Endothelial cell of umbilical vein (primary cell): ENCODE measurements at regions not wholly inside any gene's neighbourhood (a gene's known extent, or its start where the extent isn't known, plus 50 kb on each side); places are given as distances from the start of the nearest gene placed in this dataset.

Experiments
- BruUV-seq: library from RNA; stranded (reverse); fragments of 400-500 nt; replicated peaks from 2 replicates; lab custom pipeline; 2021; lab: Mats Ljungman, UMichigan
- CTCF ChIA-PET: fragments of 300-600, 350-600 bp; sonication (Branson Sonifier 250); formaldehyde crosslinking; loops from one replicate; lab custom pipeline; 2021; ENCODE audit warnings: antibody characterized with exemption, inconsistent platforms; lab: Charles Lee
- POLR2A ChIA-PET: fragments of 300-600, 350-600 bp; sonication (Branson Sonifier 250); formaldehyde crosslinking; loops from one replicate; lab custom pipeline; 2021; ENCODE audit warnings: antibody characterized with exemption, inconsistent platforms; lab: Charles Lee
- DNase-seq: peaks from one replicate; pipeline ENCODE4 v3.0.0-alpha.2; 2011; ENCODE audit warnings: low read depth, low spot score
- FAIRE-seq: peaks from 2 replicates; lab custom pipeline; 2011; peaks lifted over from hg19 to GRCh38; lab: Jason Lieb, UNC
- H2AFZ ChIP-seq: 2 replicates; pipeline ENCODE4 v1.6.0; 2012; ENCODE audit warnings: low read depth, low read length, control low read depth, inconsistent platforms
- H3K27ac ChIP-seq: 2 replicates; pipeline ENCODE4 v1.5.1; 2011; ENCODE audit warnings: low read depth, mild to moderate bottlenecking, control low read depth, low read length, moderate library complexity; ENCODE audit not compliant: insufficient read depth
- H3K27me3 ChIP-seq, 2 experiments: 2 replicates each; pipeline versions ENCODE4 v1.6.0 to v1.6.1; 2011; ENCODE audit warnings: low read length in 2 of 2, mixed read lengths in 1 of 2; ENCODE audit not compliant: control insufficient read depth in 2 of 2, insufficient read depth in 2 of 2
- H3K36me3 ChIP-seq, 2 experiments: 2 replicates in 1 of 2; 3 replicates in 1 of 2; pipeline ENCODE4 v1.5.1; 2011; ENCODE audit warnings: low read length in 2 of 2, mild to moderate bottlenecking in 1 of 2, moderate library complexity in 1 of 2; ENCODE audit not compliant: control insufficient read depth in 2 of 2, insufficient read depth in 2 of 2; ENCODE audit errors: extremely low read depth in 1 of 2
- H3K4me1 ChIP-seq: 3 replicates; pipeline ENCODE4 v1.5.1; 2011; ENCODE audit warnings: mild to moderate bottlenecking, low read length; ENCODE audit not compliant: control insufficient read depth, insufficient read depth; ENCODE audit errors: extremely low read depth
- H3K4me2 ChIP-seq: 2 replicates; pipeline ENCODE4 v1.6.1; 2011; ENCODE audit warnings: low read length, control low read depth, mixed read lengths; ENCODE audit not compliant: insufficient read depth
- H3K4me3 ChIP-seq, 3 experiments: fragments of 200-600 bp in 1 of 3; sonication (generic), shearing (Covaris generic) in 1 of 3; replicated peaks in 1 of 3; 2 replicates each; pipeline ENCODE4 v1.5.1; 2011 to 2016; ENCODE audit warnings: control low read depth in 3 of 3, low read length in 3 of 3, mild to moderate bottlenecking in 2 of 3, inconsistent platforms in 1 of 3, low read depth in 1 of 3, moderate library complexity in 1 of 3; ENCODE audit not compliant: insufficient read depth in 1 of 3
- H3K79me2 ChIP-seq: 2 replicates; pipeline ENCODE4 v1.6.0; 2012; ENCODE audit warnings: low read length, inconsistent platforms; ENCODE audit not compliant: control insufficient read depth, insufficient read depth
- H3K9ac ChIP-seq: replicated peaks from 2 replicates; pipeline ENCODE3; 2011; ENCODE audit warnings: low read length, control low read depth; ENCODE audit not compliant: insufficient read depth; ENCODE audit errors: extremely low read depth
- H3K9me1 ChIP-seq: replicated peaks from 3 replicates; pipeline ENCODE4 v1.6.0; 2011; ENCODE audit warnings: mild to moderate bottlenecking, low read length; ENCODE audit not compliant: control insufficient read depth, insufficient read depth; ENCODE audit errors: extremely low read depth
- H3K9me3 ChIP-seq: replicated peaks from 2 replicates; pipeline ENCODE4 v1.5.1; 2012; ENCODE audit warnings: low read length, inconsistent platforms; ENCODE audit not compliant: control insufficient read depth, insufficient read depth
- H4K20me1 ChIP-seq: replicated peaks from 2 replicates; pipeline ENCODE3; 2011; ENCODE audit warnings: mild to moderate bottlenecking, low read length; ENCODE audit not compliant: control insufficient read depth, insufficient read depth; ENCODE audit errors: extremely low read depth
- CTCF ChIP-seq, 2 donors: IDR thresholded peaks; 1 replicate in 1 of 2; 2 replicates in 1 of 2; pipeline ENCODE4 v1.5.1; 2011; ENCODE audit warnings: low read length in 2 of 2, mild to moderate bottlenecking in 2 of 2, moderate library complexity in 2 of 2, control low read depth in 1 of 2, inconsistent platforms in 1 of 2, low read depth in 1 of 2; ENCODE audit not compliant: insufficient read depth in 1 of 2; ENCODE audit errors: extremely low read depth in 1 of 2
- EZH2 ChIP-seq: IDR thresholded peaks from 2 replicates; pipeline ENCODE4 v1.6.1; 2012; ENCODE audit warnings: borderline replicate concordance, low read depth, mild to moderate bottlenecking, moderate library complexity, low read length, inconsistent platforms; ENCODE audit not compliant: severe bottlenecking
- FOS ChIP-seq: IDR thresholded peaks from 2 replicates; pipeline ENCODE4 v1.6.1; 2011; ENCODE audit warnings: mild to moderate bottlenecking, low read length, moderate library complexity, borderline replicate concordance; ENCODE audit not compliant: insufficient read depth
- GATA2 ChIP-seq: IDR thresholded peaks from 2 replicates; pipeline ENCODE4 v1.7.0; 2011; ENCODE audit warnings: low read depth, mild to moderate bottlenecking, moderate library complexity, mixed read lengths, low read length; ENCODE audit not compliant: insufficient read length, insufficient read depth
- JUN ChIP-seq: IDR thresholded peaks from 2 replicates; pipeline ENCODE4 v1.6.1; 2011; ENCODE audit warnings: borderline replicate concordance, low read depth; ENCODE audit not compliant: insufficient read length, insufficient read depth
- MAX ChIP-seq: IDR thresholded peaks from 2 replicates; pipeline ENCODE4 v1.6.1; 2011; ENCODE audit not compliant: insufficient read depth, insufficient read length
- MYC ChIP-seq: IDR thresholded peaks from one replicate; pipeline ENCODE4 v1.6.1; 2011; ENCODE audit warnings: mild to moderate bottlenecking, low read depth, low read length
- POLR2A ChIP-seq: IDR thresholded peaks from 2 replicates; pipeline ENCODE4 v1.6.1; 2012; ENCODE audit warnings: low read depth, mild to moderate bottlenecking, control low read depth, low read length
- POLR2AphosphoS5 ChIP-seq: IDR thresholded peaks from 2 replicates; pipeline ENCODE4 v1.6.1; 2012; ENCODE audit warnings: low read depth, mild to moderate bottlenecking, control low read depth, low read length, moderate library complexity; ENCODE audit not compliant: insufficient read depth
- dilution Hi-C: fragments of 300-500 bp; cut with MboI; formaldehyde crosslinking; loops from one replicate; pipeline ENCODE4 v1.15.0; 2019; ENCODE audit warnings: low sequenced_read_pairs; ENCODE audit not compliant: extremely low pct_ligation_motif_present
- intact Hi-C: fragments of 100-400 bp; cut with micrococcal nuclease; formaldehyde crosslinking; loops from one replicate; pipeline ENCODE4 v1.10.0; 2022

DNA sequence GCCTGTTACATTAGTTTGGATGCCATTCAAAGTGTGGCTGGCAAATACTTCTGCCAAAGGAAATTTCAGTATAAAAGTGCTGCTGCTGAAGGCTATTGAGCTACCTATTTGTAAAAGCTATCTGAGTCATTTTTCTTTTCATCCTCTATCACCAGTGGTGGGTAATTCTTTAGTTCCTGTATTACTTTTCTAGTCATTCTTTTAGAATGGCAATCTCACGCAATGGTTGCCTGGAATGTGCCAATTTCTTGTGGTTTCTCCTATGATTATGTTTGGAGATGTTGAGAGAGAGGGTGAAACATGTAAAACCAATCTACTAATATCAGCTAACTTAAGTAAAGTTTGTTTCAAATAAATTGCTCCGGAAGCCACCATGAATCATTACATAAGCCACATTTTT is 685.0 kb downstream of the RAPGEF2 start:
- Histone ChIP-seq H3K9me1 (no peaks in the 10 kb centered on the region), H3K27me3 (no peaks in the 10 kb centered on the region), H3K79me2 (no peaks in the 10 kb centered on the region), H3K4me1 (no peaks in the 10 kb centered on the region), H3K9me3 (no peaks in the 10 kb centered on the region), H3K4me3 (no peak overlapping the region), H2AFZ (no peak overlapping the region), H3K4me2 (no peak overlapping the region), H3K9ac (no peak overlapping the region), H3K27ac (no peak overlapping the region), H3K36me3 (no peaks in the 10 kb centered on the region), H4K20me1 (no peaks in the 10 kb centered on the region)
- FAIRE-seq: no peak
- CTCF ChIA-PET: no interaction called here
- TF ChIP-seq FOS: no peak
- TF ChIP-seq MYC: no peak
- TF ChIP-seq GATA2: no peak
- TF ChIP-seq CTCF (IDR thresholded peaks at IDR 0.05; ENCODE audit: extremely low read depth in 1 of 2, insufficient read depth in 1 of 2, low read depth in 1 of 2, low read length in 2 of 2): no peak
- no peak for TF ChIP-seq EZH2
- no peak for TF ChIP-seq MAX
- no peak for TF ChIP-seq JUN
- no peak for TF ChIP-seq POLR2AphosphoS5
- no peak for TF ChIP-seq POLR2A
- POLR2A ChIA-PET: no interaction called here
- dilution Hi-C loops (no loop called here), intact Hi-C loops (no loop called here)
- no TSS peak for BruUV-seq
- DNase-seq: no peak
